OCI-LY3 (cell line): ENCODE measurements at regions not wholly inside any gene's neighbourhood (a gene's known extent, or its start where the extent isn't known, plus 50 kb on each side); places are given as distances from the start of the nearest gene placed in this dataset.

Experiments
- EZH2phosphoT487 ChIP-seq: fragments of 200-600 bp; shearing (Covaris generic); IDR thresholded peaks from 2 replicates; pipeline ENCODE4 v1.6.1; 2018; ENCODE audit warnings: antibody characterized with exemption, mixed run types, low read depth
- TF ChIP-seq, protein P1 (sequence below): fragments of 200-600, 300-600 bp; sonication (generic); IDR thresholded peaks from 2 replicates; pipeline ENCODE4 v1.5.1; 2014; ENCODE audit warnings: antibody characterized with exemption, low read length, low read depth

GRCh38 chr10:2745666-2746065 lies 321.7 kb upstream of the PFKP start:
- TF ChIP-seq, protein P1, sequence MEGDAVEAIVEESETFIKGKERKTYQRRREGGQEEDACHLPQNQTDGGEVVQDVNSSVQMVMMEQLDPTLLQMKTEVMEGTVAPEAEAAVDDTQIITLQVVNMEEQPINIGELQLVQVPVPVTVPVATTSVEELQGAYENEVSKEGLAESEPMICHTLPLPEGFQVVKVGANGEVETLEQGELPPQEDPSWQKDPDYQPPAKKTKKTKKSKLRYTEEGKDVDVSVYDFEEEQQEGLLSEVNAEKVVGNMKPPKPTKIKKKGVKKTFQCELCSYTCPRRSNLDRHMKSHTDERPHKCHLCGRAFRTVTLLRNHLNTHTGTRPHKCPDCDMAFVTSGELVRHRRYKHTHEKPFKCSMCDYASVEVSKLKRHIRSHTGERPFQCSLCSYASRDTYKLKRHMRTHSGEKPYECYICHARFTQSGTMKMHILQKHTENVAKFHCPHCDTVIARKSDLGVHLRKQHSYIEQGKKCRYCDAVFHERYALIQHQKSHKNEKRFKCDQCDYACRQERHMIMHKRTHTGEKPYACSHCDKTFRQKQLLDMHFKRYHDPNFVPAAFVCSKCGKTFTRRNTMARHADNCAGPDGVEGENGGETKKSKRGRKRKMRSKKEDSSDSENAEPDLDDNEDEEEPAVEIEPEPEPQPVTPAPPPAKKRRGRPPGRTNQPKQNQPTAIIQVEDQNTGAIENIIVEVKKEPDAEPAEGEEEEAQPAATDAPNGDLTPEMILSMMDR, result no peak
- no peak for TF ChIP-seq EZH2phosphoT487
